Uterus (tissue), 3 donors: ENCODE measurements at regions not wholly inside any gene's neighbourhood (a gene's known extent, or its start where the extent isn't known, plus 50 kb on each side); places are given as distances from the start of the nearest gene placed in this dataset.

Experiments
- DNase-seq, 2 donors: peaks; one replicate each; pipeline ENCODE4 v3.0.0-alpha.2; 2019 to 2020
- H3K27ac ChIP-seq, 2 donors: fragments of 200-600 bp; sonication (generic); 1 replicate in 1 of 2; 2 replicates in 1 of 2; pipeline ENCODE4 v1.5.1; 2016 to 2018
- H3K27me3 ChIP-seq, 2 donors: fragments of 200-600 bp; sonication (generic); one replicate each; pipeline ENCODE4 v1.5.1; 2018 to 2019; ENCODE audit warnings: control low read depth in 1 of 2
- H3K36me3 ChIP-seq, 2 donors: fragments of 200-600 bp; sonication (generic); one replicate each; pipeline ENCODE4 v1.5.1; 2019; ENCODE audit warnings: control low read depth in 1 of 2
- H3K4me1 ChIP-seq, 2 donors: fragments of 200-600 bp; sonication (generic); one replicate each; pipeline ENCODE4 v1.5.1; 2018 to 2019; ENCODE audit warnings: control low read depth in 1 of 2
- H3K4me3 ChIP-seq, 2 donors: fragments of 200-600 bp; sonication (generic); 1 replicate in 1 of 2; 2 replicates in 1 of 2; pipeline ENCODE4 v1.5.1; 2018 to 2019; ENCODE audit warnings: mild to moderate bottlenecking in 1 of 2
- H3K9me3 ChIP-seq, 2 donors: fragments of 200-600 bp; sonication (generic); one replicate each; pipeline ENCODE4 v1.5.1; 2019; ENCODE audit warnings: control low read depth in 1 of 2
- CTCF ChIP-seq, 4 experiments: fragments of 200-600 bp in 2 of 4; fragments of 450-650 bp in 2 of 4; sonication (generic) in 2 of 4; IDR thresholded peaks; one replicate each; pipeline ENCODE4 v1.5.1; 2016 to 2019; ENCODE audit warnings: antibody characterized with exemption in 4 of 4, mild to moderate bottlenecking in 2 of 4, moderate library complexity in 1 of 4
- POLR2A ChIP-seq, 2 donors: fragments of 450-650 bp; IDR thresholded peaks; one replicate each; pipeline ENCODE4 v1.6.1; 2016; ENCODE audit warnings: antibody characterized with exemption in 2 of 2, mild to moderate bottlenecking in 1 of 2, moderate library complexity in 1 of 2
- intact Hi-C: fragments of 100-400 bp; cut with DNase I; formaldehyde crosslinking; loops from one replicate; pipeline ENCODE4 v1.15.1; 2023; ENCODE audit warnings: low total_unique reads
- donor health status: DM: yes; HTN: yes; CAD: no.

- intact Hi-C loops = no loop called here
- Histone ChIP-seq H3K4me1 (no peaks in the 10 kb centered on the region), H3K9me3 (no peaks in the 10 kb centered on the region), H3K4me3 (no peak overlapping the region), H3K36me3 (no peaks in the 10 kb centered on the region), H3K27ac (no peak overlapping the region), H3K27me3 (no peaks in the 10 kb centered on the region)
- TF ChIP-seq POLR2A (IDR thresholded peaks at IDR 0.05) (no peak), CTCF (IDR thresholded peaks at IDR 0.05) (no peak)
- DNase-seq = no peak
Measured at GRCh38 chr2:129274918-129275317, 704.5 kb upstream of the RAB6C start.

- TF ChIP-seq CTCF (IDR thresholded peaks at IDR 0.05) (no peak), POLR2A (IDR thresholded peaks at IDR 0.05) (no peak)
- no peak overlapping the region for H3K27ac ChIP-seq
Measured at GRCh38 chr2:129275706-129276105, 703.8 kb upstream of the RAB6C start.

GRCh38 chr2:129276978-129277584 lies 702.4 kb upstream of the RAB6C start:
- Histone ChIP-seq H3K36me3 (no peaks in the 10 kb centered on the region), H3K27ac (no peak overlapping the region), H3K9me3 (no peaks in the 10 kb centered on the region), H3K27me3 (no peaks in the 10 kb centered on the region), H3K4me1 (no peaks in the 10 kb centered on the region), H3K4me3 (no peak overlapping the region)
- TF ChIP-seq CTCF (IDR thresholded peaks at IDR 0.05) (no peak), POLR2A (IDR thresholded peaks at IDR 0.05) (no peak)
- intact Hi-C loops = no loop called here
- DNase-seq = no peak

More at GRCh38 chr2:129275706-129276105, 703.8 kb upstream of the RAB6C start:
- H3K4me1 ChIP-seq = no peaks in the 10 kb centered on the region
- no peak for DNase-seq
- no peaks in the 10 kb centered on the region for H3K27me3 ChIP-seq
- H3K36me3 ChIP-seq = no peaks in the 10 kb centered on the region
- intact Hi-C loops = no loop called here
- H3K4me3 ChIP-seq = no peak overlapping the region
- no peaks in the 10 kb centered on the region for H3K9me3 ChIP-seq

GRCh38 chr2:129277585-129277981 lies 701.9 kb upstream of the RAB6C start:
- no peaks in the 10 kb centered on the region for H3K9me3 ChIP-seq
- H3K27ac ChIP-seq = no peak overlapping the region
- no peaks in the 10 kb centered on the region for H3K27me3 ChIP-seq
- no peak for DNase-seq
- intact Hi-C loops = no loop called here
- TF ChIP-seq POLR2A (IDR thresholded peaks at IDR 0.05) (no peak), CTCF (IDR thresholded peaks at IDR 0.05) (no peak)
- H3K4me1 ChIP-seq = no peaks in the 10 kb centered on the region
- H3K36me3 ChIP-seq = no peaks in the 10 kb centered on the region
- H3K4me3 ChIP-seq = no peak overlapping the region

- Histone ChIP-seq H3K27me3 (no peaks in the 10 kb centered on the region), H3K4me1 (no peaks in the 10 kb centered on the region), H3K27ac (no peak overlapping the region), H3K9me3 (no peaks in the 10 kb centered on the region), H3K4me3 (no peak overlapping the region), H3K36me3 (no peaks in the 10 kb centered on the region)
- DNase-seq = no peak
- TF ChIP-seq POLR2A (IDR thresholded peaks at IDR 0.05) = no peak
- no peak for TF ChIP-seq CTCF (IDR thresholded peaks at IDR 0.05)
- intact Hi-C loops = no loop called here
Measured at GRCh38 chr2:129281791-129282530, 697.5 kb upstream of the RAB6C start.
